GM06990 (cell line): ENCODE measurements at regions not wholly inside any gene's neighbourhood (a gene's known extent, or its start where the extent isn't known, plus 50 kb on each side); places are given as distances from the start of the nearest gene placed in this dataset.
A peak's percentile ranks its signal among the peaks of the same experiment; 100 is the strongest.

ENCODE experiments used
- DNase-seq: peaks from one replicate; pipeline ENCODE4 v3.0.0-alpha.2; 2011; ENCODE audit not compliant: insufficient read length; ENCODE audit errors: extremely low read depth
- H3K27me3 ChIP-seq: replicated peaks from 2 replicates; pipeline ENCODE4 v1.6.0; 2011; ENCODE audit warnings: low read length; ENCODE audit not compliant: control insufficient read depth, insufficient read depth
- H3K36me3 ChIP-seq: 2 replicates; pipeline ENCODE4 v1.5.1; 2011; ENCODE audit warnings: low read length; ENCODE audit not compliant: control insufficient read depth, insufficient read depth
- H3K4me3 ChIP-seq: replicated peaks from 2 replicates; pipeline ENCODE4 v1.5.1; 2011; ENCODE audit warnings: low read depth, mild to moderate bottlenecking, control low read depth, low read length
- TF ChIP-seq, protein P1 (sequence below): IDR thresholded peaks from 2 replicates; pipeline ENCODE4 v1.5.1; 2011; ENCODE audit warnings: low read length, control low read depth, mild to moderate bottlenecking, inconsistent platforms; ENCODE audit not compliant: insufficient read depth, poor library complexity, severe bottlenecking

GRCh38 chr6:137792160-137793033 lies 74.7 kb upstream of the TNFAIP3 start:
- TF ChIP-seq, protein P1, sequence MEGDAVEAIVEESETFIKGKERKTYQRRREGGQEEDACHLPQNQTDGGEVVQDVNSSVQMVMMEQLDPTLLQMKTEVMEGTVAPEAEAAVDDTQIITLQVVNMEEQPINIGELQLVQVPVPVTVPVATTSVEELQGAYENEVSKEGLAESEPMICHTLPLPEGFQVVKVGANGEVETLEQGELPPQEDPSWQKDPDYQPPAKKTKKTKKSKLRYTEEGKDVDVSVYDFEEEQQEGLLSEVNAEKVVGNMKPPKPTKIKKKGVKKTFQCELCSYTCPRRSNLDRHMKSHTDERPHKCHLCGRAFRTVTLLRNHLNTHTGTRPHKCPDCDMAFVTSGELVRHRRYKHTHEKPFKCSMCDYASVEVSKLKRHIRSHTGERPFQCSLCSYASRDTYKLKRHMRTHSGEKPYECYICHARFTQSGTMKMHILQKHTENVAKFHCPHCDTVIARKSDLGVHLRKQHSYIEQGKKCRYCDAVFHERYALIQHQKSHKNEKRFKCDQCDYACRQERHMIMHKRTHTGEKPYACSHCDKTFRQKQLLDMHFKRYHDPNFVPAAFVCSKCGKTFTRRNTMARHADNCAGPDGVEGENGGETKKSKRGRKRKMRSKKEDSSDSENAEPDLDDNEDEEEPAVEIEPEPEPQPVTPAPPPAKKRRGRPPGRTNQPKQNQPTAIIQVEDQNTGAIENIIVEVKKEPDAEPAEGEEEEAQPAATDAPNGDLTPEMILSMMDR: no peak
- H3K4me3 ChIP-seq: peak overlapping the region; percentile 53
- no peaks in the 10 kb centered on the region for H3K36me3 ChIP-seq
- no peaks in the 10 kb centered on the region for H3K27me3 ChIP-seq
- DNase-seq: no peak

GRCh38 chr6:137793805-137794515 lies 73.1 kb upstream of the TNFAIP3 start:
- TF ChIP-seq, protein P1: no peak
- no peaks in the 10 kb centered on the region for H3K36me3 ChIP-seq
- no peak for DNase-seq
- no peak overlapping the region for H3K4me3 ChIP-seq
- no peaks in the 10 kb centered on the region for H3K27me3 ChIP-seq

DNA sequence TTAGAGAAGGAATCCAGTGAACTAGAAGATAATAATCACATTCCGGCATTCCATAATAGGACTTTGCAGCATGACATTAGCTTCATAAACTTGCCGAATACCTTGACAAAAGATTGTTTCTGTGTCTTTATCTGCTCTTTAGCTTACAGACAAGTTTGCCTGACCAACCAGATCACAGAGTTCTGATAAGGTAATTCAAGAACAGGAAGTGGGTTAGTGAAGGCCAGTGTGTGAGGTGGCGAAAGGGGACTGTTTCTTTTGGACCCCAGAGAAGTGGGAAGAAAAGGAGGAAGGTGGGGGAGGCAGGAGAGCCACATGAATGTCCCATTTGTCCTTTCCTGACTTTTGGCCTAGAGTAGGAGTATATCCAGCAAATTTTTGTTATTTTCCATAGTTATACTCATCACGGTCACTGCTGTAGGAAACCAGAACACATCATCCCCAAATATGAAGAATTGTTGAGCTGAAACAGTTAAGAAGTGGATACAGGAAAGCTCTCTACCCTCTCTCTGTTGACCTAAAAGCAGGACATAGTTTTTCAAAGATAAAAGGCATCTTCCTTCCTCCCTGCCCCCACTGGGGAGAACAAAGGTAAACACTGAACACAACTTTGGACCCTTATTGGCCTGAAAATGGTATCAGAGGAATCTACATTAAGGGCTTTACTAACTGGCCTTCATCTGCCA lies 72.4 kb upstream of the TNFAIP3 start:
- TF ChIP-seq, protein P1: no peak
- no peak overlapping the region for H3K4me3 ChIP-seq
- H3K36me3 ChIP-seq: no peaks in the 10 kb centered on the region
- DNase-seq: no peak
- H3K27me3 ChIP-seq: no peaks in the 10 kb centered on the region

GRCh38 chr6:137795501-137795900 lies 71.6 kb upstream of the TNFAIP3 start:
- no peak for DNase-seq
- no peak overlapping the region for H3K4me3 ChIP-seq
- no peaks in the 10 kb centered on the region for H3K36me3 ChIP-seq
- TF ChIP-seq, protein P1: no peak
- no peaks in the 10 kb centered on the region for H3K27me3 ChIP-seq

- no peak overlapping the region for H3K4me3 ChIP-seq
- TF ChIP-seq, protein P1: no peak
- DNase-seq: no peak
- no peaks in the 10 kb centered on the region for H3K36me3 ChIP-seq
- H3K27me3 ChIP-seq: no peaks in the 10 kb centered on the region
Measured at GRCh38 chr6:137798261-137798660, 68.8 kb upstream of the TNFAIP3 start.
